Lung microvascular endothelial cell (primary cell): ENCODE measurements at regions not wholly inside any gene's neighbourhood (a gene's known extent, or its start where the extent isn't known, plus 50 kb on each side); places are given as distances from the start of the nearest gene placed in this dataset.

Experiments used
- DNase-seq, 2 donors: peaks; one replicate each; pipeline versions ENCODE4 v3.0.0 to v3.0.0-alpha.2; 2010; ENCODE audit warnings: low read depth in 2 of 2

GRCh38 chr13:32964987-32965386 lies 51.2 kb upstream of the KL start:
- no peak for DNase-seq
